C4-2B (cell line): ENCODE measurements at regions not wholly inside any gene's neighbourhood (a gene's known extent, or its start where the extent isn't known, plus 50 kb on each side); places are given as distances from the start of the nearest gene placed in this dataset.

Source experiments
- H3K27ac ChIP-seq: fragments of 450-650 bp; 2 replicates; pipeline ENCODE4 v1.5.1; 2017
- ZFX ChIP-seq: fragments of 450-650 bp; IDR thresholded peaks from 2 replicates; pipeline ENCODE4 v1.6.1; 2017
- TF ChIP-seq, protein P1 (sequence below): fragments of 450-650 bp; conservative IDR thresholded peaks from 2 replicates; pipeline ENCODE4 v1.5.1; 2017; ENCODE audit warnings: mild to moderate bottlenecking

DNA sequence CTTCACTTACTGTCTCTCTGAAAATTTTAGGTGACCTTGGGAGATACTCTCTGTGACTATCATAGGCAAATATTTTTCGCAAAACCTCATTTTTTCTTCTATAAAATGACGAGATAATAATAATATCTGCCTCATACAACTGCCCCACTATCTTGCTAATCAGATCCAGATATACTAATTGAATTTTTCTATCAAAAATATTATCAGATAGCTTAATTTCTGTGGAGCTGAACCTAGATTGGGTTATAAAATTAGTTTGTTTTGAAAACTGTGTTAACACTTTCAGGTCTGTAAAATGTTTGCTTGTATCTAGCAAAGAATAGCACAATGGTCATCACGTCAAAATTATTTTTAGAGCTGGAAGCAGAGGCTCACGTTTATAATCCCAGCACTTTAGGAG is 486.7 kb upstream of the LRRN3 start:
- TF ChIP-seq, protein P1, sequence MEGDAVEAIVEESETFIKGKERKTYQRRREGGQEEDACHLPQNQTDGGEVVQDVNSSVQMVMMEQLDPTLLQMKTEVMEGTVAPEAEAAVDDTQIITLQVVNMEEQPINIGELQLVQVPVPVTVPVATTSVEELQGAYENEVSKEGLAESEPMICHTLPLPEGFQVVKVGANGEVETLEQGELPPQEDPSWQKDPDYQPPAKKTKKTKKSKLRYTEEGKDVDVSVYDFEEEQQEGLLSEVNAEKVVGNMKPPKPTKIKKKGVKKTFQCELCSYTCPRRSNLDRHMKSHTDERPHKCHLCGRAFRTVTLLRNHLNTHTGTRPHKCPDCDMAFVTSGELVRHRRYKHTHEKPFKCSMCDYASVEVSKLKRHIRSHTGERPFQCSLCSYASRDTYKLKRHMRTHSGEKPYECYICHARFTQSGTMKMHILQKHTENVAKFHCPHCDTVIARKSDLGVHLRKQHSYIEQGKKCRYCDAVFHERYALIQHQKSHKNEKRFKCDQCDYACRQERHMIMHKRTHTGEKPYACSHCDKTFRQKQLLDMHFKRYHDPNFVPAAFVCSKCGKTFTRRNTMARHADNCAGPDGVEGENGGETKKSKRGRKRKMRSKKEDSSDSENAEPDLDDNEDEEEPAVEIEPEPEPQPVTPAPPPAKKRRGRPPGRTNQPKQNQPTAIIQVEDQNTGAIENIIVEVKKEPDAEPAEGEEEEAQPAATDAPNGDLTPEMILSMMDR = no peak
- TF ChIP-seq ZFX = no peak
- no peak overlapping the region for H3K27ac ChIP-seq

DNA sequence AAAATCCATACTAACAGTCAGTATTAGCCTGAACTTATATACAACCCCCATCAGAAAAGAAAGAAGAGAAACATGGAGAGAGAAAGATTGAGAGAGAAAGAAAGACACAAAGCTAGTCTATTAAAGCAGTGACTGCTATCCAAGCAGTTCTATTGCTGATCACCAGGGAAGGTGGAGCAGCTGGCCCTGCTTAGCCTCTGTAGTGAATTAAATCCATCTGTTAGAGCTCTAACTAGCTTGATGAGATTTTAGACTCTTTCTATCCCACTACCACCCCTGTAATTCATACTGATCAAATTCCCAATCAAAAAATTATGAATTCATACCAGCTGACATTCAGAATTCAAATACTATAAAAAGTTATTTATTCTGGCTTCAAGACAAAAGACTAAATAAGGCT is 486.0 kb upstream of the LRRN3 start:
- TF ChIP-seq, protein P1 = no peak
- no peak for TF ChIP-seq ZFX
- no peak overlapping the region for H3K27ac ChIP-seq

DNA sequence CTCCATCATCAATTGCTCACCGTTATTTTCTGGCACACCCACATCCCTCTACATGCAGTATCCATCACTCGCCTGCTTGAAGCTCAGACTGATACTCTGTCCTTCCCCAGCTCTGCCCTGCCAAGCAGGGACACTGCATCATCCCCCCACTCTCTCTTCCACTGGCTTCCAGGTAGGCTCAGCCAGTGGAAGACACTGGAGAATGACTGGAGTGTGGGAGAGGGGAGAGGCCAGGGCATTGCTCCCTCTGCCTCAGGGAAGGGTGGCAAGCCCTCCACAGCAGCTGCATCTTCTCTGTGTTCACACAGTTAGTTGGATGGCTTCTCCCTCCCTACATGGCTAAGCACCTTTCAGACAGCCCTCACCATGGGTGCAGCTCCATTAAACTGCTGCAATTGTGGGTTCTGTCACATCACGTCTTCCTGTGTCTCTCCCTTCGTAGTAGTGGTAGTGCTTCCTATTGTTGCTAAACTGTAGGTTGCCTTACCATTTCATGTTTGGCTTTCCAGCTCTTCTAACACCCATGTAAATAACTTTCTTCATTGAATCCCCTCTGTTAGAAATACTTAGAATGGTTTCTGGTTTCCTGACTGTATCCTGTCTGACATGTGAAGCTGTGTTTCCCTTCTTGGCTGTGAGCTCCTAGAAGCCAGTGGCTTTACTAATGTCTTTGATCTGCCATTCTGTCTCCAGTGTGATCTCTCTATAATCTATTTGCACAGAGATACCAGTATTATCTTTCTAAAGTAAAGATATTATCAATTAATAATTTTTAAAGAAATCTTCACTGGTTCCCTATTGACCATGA is 483.7 kb upstream of the LRRN3 start:
- TF ChIP-seq, protein P1 = no peak
- TF ChIP-seq ZFX = no peak
- no peak overlapping the region for H3K27ac ChIP-seq

DNA sequence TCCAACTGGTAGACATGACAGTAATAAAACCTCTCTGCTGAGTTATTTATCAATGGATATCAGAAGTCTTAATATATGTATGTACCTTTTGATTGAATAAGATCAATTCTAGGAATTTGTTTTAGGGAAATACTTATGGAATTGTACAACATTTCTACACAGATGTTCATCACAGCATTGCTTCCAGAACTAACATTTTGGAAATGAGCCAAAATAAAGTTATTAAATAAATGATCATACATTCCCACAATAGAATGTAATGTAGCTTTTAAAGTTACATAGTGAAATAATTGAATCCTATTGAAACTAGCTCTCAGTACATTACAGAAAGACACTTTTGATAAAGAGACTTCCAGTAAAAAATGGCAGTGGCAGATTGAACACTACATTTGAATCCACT is 481.6 kb upstream of the LRRN3 start:
- H3K27ac ChIP-seq = no peak overlapping the region
- TF ChIP-seq, protein P1 = no peak
- no peak for TF ChIP-seq ZFX

DNA sequence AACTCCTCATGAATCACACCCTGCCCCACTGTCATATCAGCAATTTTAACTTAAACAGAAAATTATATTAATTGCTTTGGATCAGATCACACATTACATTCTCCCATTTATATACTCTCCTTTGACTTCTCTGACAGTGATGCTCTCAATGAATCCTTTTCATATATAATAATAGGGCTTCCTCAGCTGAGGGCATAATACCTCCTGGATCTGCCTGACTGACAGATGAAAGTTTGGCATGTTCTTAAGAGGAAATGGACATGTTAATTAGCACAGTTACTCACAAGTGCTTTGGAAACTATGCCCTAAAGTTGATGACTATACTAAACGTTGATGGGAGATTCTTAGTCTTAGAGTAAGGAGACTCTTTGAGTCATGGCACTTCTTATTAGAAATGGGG is 478.2 kb upstream of the LRRN3 start:
- TF ChIP-seq, protein P1 = no peak
- TF ChIP-seq ZFX = no peak
- no peak overlapping the region for H3K27ac ChIP-seq
